H9 (cell line): ENCODE measurements at regions not wholly inside any gene's neighbourhood (a gene's known extent, or its start where the extent isn't known, plus 50 kb on each side); places are given as distances from the start of the nearest gene placed in this dataset.

ENCODE experiments used
- DNase-seq: peaks from one replicate; pipeline ENCODE4 v3.0.0-alpha.2; 2017
- H2AFZ ChIP-seq: one replicate; pipeline ENCODE4 v1.6.1; 2013; ENCODE audit warnings: mild to moderate bottlenecking, low read length, control low read depth, moderate library complexity
- H2AK5ac ChIP-seq: 2 replicates; pipeline ENCODE4 v1.6.1; 2013; ENCODE audit warnings: low read length, control low read depth, mixed read lengths; ENCODE audit not compliant: insufficient read length
- H2BK120ac ChIP-seq: one replicate; pipeline ENCODE4 v1.6.1; 2013; ENCODE audit warnings: low read depth, mild to moderate bottlenecking, low read length, control low read depth, inconsistent platforms; ENCODE audit not compliant: poor library complexity, severe bottlenecking
- H2BK12ac ChIP-seq: 2 replicates; pipeline ENCODE4 v1.6.1; 2013; ENCODE audit warnings: low read length, control low read depth, mixed read lengths, low read depth; ENCODE audit not compliant: insufficient read length
- H2BK15ac ChIP-seq: 2 replicates; pipeline ENCODE4 v1.6.1; 2013; ENCODE audit warnings: low read depth, low read length, control low read depth
- H2BK20ac ChIP-seq: one replicate; pipeline ENCODE4 v1.6.1; 2013; ENCODE audit warnings: low read depth, mild to moderate bottlenecking, low read length, control low read depth, inconsistent platforms; ENCODE audit not compliant: poor library complexity, severe bottlenecking
- H2BK5ac ChIP-seq: 2 replicates; pipeline ENCODE4 v1.6.1; 2013; ENCODE audit warnings: low read length, control low read depth, mixed read lengths; ENCODE audit not compliant: insufficient read length
- H3K14ac ChIP-seq: 2 replicates; pipeline ENCODE4 v1.6.1; 2013; ENCODE audit warnings: low read length, control low read depth; ENCODE audit not compliant: insufficient read depth
- H3K18ac ChIP-seq: 2 replicates; pipeline ENCODE4 v1.6.1; 2013; ENCODE audit warnings: low read depth, mild to moderate bottlenecking, mixed read lengths, low read length, control low read depth; ENCODE audit not compliant: insufficient read length
- H3K23ac ChIP-seq: 2 replicates; pipeline ENCODE4 v1.6.1; 2013; ENCODE audit warnings: low read length, control low read depth, mixed read lengths, low read depth; ENCODE audit not compliant: insufficient read length
- H3K23me2 ChIP-seq: 2 replicates; pipeline ENCODE4 v1.6.1; 2013; ENCODE audit warnings: low read depth, mild to moderate bottlenecking, mixed read lengths, low read length, control low read depth; ENCODE audit not compliant: insufficient read length, poor library complexity, severe bottlenecking
- H3K27ac ChIP-seq: 2 replicates; pipeline ENCODE4 v1.5.1; 2013; ENCODE audit warnings: low read length, control low read depth, mixed read lengths, low read depth; ENCODE audit not compliant: insufficient read length
- H3K27me3 ChIP-seq: 2 replicates; pipeline ENCODE4 v1.6.1; 2013; ENCODE audit warnings: low read length, control low read depth, inconsistent platforms; ENCODE audit not compliant: insufficient read depth
- H3K4ac ChIP-seq: 2 replicates; pipeline ENCODE4 v1.6.1; 2013; ENCODE audit warnings: low read depth, mild to moderate bottlenecking, control low read depth, inconsistent platforms, low read length, moderate library complexity
- H3K4me1 ChIP-seq: 2 replicates; pipeline ENCODE4 v1.6.1; 2013; ENCODE audit warnings: low read length, control low read depth, inconsistent platforms; ENCODE audit not compliant: insufficient read depth
- H3K4me2 ChIP-seq: 2 replicates; pipeline ENCODE4 v1.6.1; 2013; ENCODE audit warnings: low read length, control low read depth, mixed read lengths; ENCODE audit not compliant: insufficient read length, insufficient read depth
- H3K56ac ChIP-seq: 2 replicates; pipeline ENCODE4 v1.6.1; 2013; ENCODE audit warnings: low read depth, mild to moderate bottlenecking, mixed read lengths, low read length, control low read depth; ENCODE audit not compliant: insufficient read length
- H3K79me1 ChIP-seq: 2 replicates; pipeline ENCODE4 v1.6.1; 2013; ENCODE audit warnings: low read depth, mild to moderate bottlenecking, moderate library complexity, low read length, control low read depth, inconsistent platforms; ENCODE audit not compliant: insufficient read depth, poor library complexity, severe bottlenecking
- H3K79me2 ChIP-seq: 2 replicates; pipeline ENCODE4 v1.6.1; 2013; ENCODE audit warnings: low read length, control low read depth, inconsistent platforms; ENCODE audit not compliant: insufficient read depth
- H3K9ac ChIP-seq: 2 replicates; pipeline ENCODE4 v1.6.1; 2013; ENCODE audit warnings: low read length, control low read depth, mixed read lengths; ENCODE audit not compliant: insufficient read length; ENCODE audit errors: extremely low read depth
- H3K9me3 ChIP-seq: one replicate; pipeline ENCODE4 v1.6.1; 2013; ENCODE audit warnings: low read depth, low read length, inconsistent platforms; ENCODE audit not compliant: control insufficient read depth
- H3T11ph ChIP-seq: one replicate; pipeline ENCODE4 v1.6.1; 2013; ENCODE audit warnings: mild to moderate bottlenecking, low read length, control low read depth, inconsistent platforms
- H4K20me1 ChIP-seq: one replicate; pipeline ENCODE4 v1.6.1; 2013; ENCODE audit not compliant: control insufficient read depth, insufficient read length, insufficient read depth
- H4K5ac ChIP-seq: 2 replicates; pipeline ENCODE4 v1.6.1; 2013; ENCODE audit warnings: low read depth, mild to moderate bottlenecking, mixed read lengths, low read length, control low read depth; ENCODE audit not compliant: insufficient read length
- H4K8ac ChIP-seq: replicated peaks from 2 replicates; pipeline ENCODE4 v1.6.1; 2013; ENCODE audit warnings: low read length, control low read depth, mixed read lengths, low read depth; ENCODE audit not compliant: insufficient read length
- H4K91ac ChIP-seq: 2 replicates; pipeline ENCODE4 v1.6.1; 2013; ENCODE audit warnings: low read depth, mild to moderate bottlenecking, moderate library complexity, mixed read lengths, low read length, control low read depth; ENCODE audit not compliant: insufficient read length
- H3K27ac Mint-ChIP-seq, 3 experiments: 2 replicates in 2 of 3; 3 replicates in 1 of 3; pipeline ENCODE4 v1.8.0; 2020 to 2021; ENCODE audit warnings: mixed read lengths in 3 of 3, mild to moderate bottlenecking in 1 of 3, moderate library complexity in 1 of 3
- H3K27me3 Mint-ChIP-seq: 2 replicates; pipeline ENCODE4 v1.8.0; 2021; ENCODE audit warnings: low read depth, mild to moderate bottlenecking, moderate library complexity, mixed read lengths
- H3K36me3 Mint-ChIP-seq, 3 experiments: 2 replicates in 2 of 3; 3 replicates in 1 of 3; pipeline ENCODE4 v1.8.0; 2020 to 2021; ENCODE audit warnings: low read depth in 3 of 3, mixed read lengths in 3 of 3; ENCODE audit not compliant: insufficient read depth in 1 of 3
- H3K4me1 Mint-ChIP-seq, 2 experiments: 2 replicates each; pipeline ENCODE4 v1.8.0; 2020; ENCODE audit warnings: mixed read lengths in 2 of 2
- H3K4me3 Mint-ChIP-seq, 2 experiments: 2 replicates in 1 of 2; 3 replicates in 1 of 2; pipeline ENCODE4 v1.8.0; 2020 to 2021; ENCODE audit warnings: mild to moderate bottlenecking in 2 of 2, mixed read lengths in 2 of 2, moderate library complexity in 1 of 2
- H3K9me3 Mint-ChIP-seq, 2 experiments: 2 replicates in 1 of 2; 3 replicates in 1 of 2; pipeline ENCODE4 v1.8.0; 2020; ENCODE audit warnings: mild to moderate bottlenecking in 2 of 2, mixed read lengths in 2 of 2, moderate library complexity in 1 of 2
- WGBS: extraction: QIAGEN DNeasy Blood & Tissue Kit; methylation state at CpG from one replicate; pipeline ENCODE4 v1.1.7; 2013; ENCODE audit warnings: missing lambda C conversion rate, low lambda C conversion rate, mixed read lengths; ENCODE audit not compliant: insufficient read length; ENCODE audit errors: extremely low coverage; 5-methylcytosine and 5-hydroxymethylcytosine counted together
- TF ChIP-seq, protein P1 (sequence below): fragments of 200-600 bp; sonication (generic); conservative IDR thresholded peaks from 3 replicates; pipeline ENCODE4 v1.8.0; 2021; ENCODE audit warnings: antibody characterized with exemption, mild to moderate bottlenecking

DNA sequence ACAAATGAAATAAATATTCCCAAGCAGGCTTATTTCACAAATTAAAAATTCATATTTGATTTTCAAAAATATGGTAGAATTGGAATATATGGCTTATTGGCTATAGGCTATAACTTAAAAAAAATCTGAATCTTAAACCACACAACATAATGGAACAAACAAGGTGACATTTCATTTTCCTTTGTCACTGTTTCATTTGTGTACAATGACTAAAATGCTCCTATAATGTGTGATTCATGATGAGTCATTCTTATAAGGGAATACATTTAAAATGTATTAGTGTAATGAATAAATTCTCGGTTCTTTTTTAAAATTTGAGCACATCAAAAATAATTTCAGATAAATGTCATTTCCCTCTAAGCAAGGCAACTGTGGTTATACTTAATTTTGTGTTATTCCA is 148.0 kb upstream of the ANK3 start:
- H3K23me2 ChIP-seq: no peaks in the 10 kb centered on the region
- no peak overlapping the region for H3K14ac ChIP-seq
- no peak overlapping the region for H4K5ac ChIP-seq
- H2AK5ac ChIP-seq: no peak overlapping the region
- TF ChIP-seq, protein P1, sequence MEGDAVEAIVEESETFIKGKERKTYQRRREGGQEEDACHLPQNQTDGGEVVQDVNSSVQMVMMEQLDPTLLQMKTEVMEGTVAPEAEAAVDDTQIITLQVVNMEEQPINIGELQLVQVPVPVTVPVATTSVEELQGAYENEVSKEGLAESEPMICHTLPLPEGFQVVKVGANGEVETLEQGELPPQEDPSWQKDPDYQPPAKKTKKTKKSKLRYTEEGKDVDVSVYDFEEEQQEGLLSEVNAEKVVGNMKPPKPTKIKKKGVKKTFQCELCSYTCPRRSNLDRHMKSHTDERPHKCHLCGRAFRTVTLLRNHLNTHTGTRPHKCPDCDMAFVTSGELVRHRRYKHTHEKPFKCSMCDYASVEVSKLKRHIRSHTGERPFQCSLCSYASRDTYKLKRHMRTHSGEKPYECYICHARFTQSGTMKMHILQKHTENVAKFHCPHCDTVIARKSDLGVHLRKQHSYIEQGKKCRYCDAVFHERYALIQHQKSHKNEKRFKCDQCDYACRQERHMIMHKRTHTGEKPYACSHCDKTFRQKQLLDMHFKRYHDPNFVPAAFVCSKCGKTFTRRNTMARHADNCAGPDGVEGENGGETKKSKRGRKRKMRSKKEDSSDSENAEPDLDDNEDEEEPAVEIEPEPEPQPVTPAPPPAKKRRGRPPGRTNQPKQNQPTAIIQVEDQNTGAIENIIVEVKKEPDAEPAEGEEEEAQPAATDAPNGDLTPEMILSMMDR: no peak
- no peak overlapping the region for H3K56ac ChIP-seq
- Mint-ChIP-seq H3K9me3 (no peaks in the 10 kb centered on the region; a peak in 1 of 5 replicates), H3K4me1 (peaks cover 23 to 47% of the 10 kb centered on the region in 2 experiments), H3K4me3 (no peak overlapping the region), H3K36me3 (peaks cover 0 to 2% (median 0%) of the 10 kb centered on the region in 3 experiments; a peak in 1 of 7 replicates), H3K27me3 (no peaks in the 10 kb centered on the region), H3K27ac (no peak overlapping the region)
- H3K27ac ChIP-seq: no peak overlapping the region
- no peak overlapping the region for H2BK5ac ChIP-seq
- H2AFZ ChIP-seq: no peak overlapping the region
- H3T11ph ChIP-seq: no peak overlapping the region
- H3K4me2 ChIP-seq: no peak overlapping the region
- no peaks in the 10 kb centered on the region for H3K79me1 ChIP-seq
- H3K27me3 ChIP-seq: no peaks in the 10 kb centered on the region
- H4K20me1 ChIP-seq: no peaks in the 10 kb centered on the region
- no peak overlapping the region for H4K91ac ChIP-seq
- no peaks in the 10 kb centered on the region for H3K79me2 ChIP-seq
- H2BK120ac ChIP-seq: no peak overlapping the region
- no peak overlapping the region for H3K9ac ChIP-seq
- H4K8ac ChIP-seq: no peak overlapping the region
- H3K4me1 ChIP-seq: no peaks in the 10 kb centered on the region; the same call in 1 of the 2 replicates
- no peak overlapping the region for H2BK15ac ChIP-seq
- H3K23ac ChIP-seq: no peak overlapping the region
- no peak overlapping the region for H2BK12ac ChIP-seq
- H2BK20ac ChIP-seq: no peak overlapping the region
- DNase-seq: no peak
- no peak overlapping the region for H3K18ac ChIP-seq
- no peaks in the 10 kb centered on the region for H3K9me3 ChIP-seq
- no peak overlapping the region for H3K4ac ChIP-seq
- WGBS: no CpG with 5 or more reads among the region's 1 CpG
